WTC11 (cell line): ENCODE measurements at regions not wholly inside any gene's neighbourhood (a gene's known extent, or its start where the extent isn't known, plus 50 kb on each side); places are given as distances from the start of the nearest gene placed in this dataset.

Experiments used
- ATF2 ChIP-seq: sonication (generic); formaldehyde crosslinking; IDR thresholded peaks from 2 replicates; pipeline ENCODE4 v1.8.1; 2022; ENCODE audit warnings: low read depth, missing genetic modification reagents, borderline replicate concordance
- CTCF ChIP-seq: fragments of 200-600 bp; IDR thresholded peaks from 2 replicates; pipeline ENCODE4 v1.8.0; 2022; ENCODE audit warnings: antibody characterized with exemption
- EMX1 ChIP-seq: fragments of 250-450 bp; sonication (Bioruptor Pico); IDR thresholded peaks from 2 replicates; pipeline ENCODE4 v1.8.0; 2021; ENCODE audit warnings: mild to moderate bottlenecking
- ESRRA ChIP-seq: sonication (generic); formaldehyde crosslinking; IDR thresholded peaks from 2 replicates; pipeline ENCODE4 v1.8.1; 2022; ENCODE audit warnings: mild to moderate bottlenecking, missing genetic modification reagents, borderline replicate concordance
- MYBL2 ChIP-seq: sonication (generic); formaldehyde crosslinking; IDR thresholded peaks from 2 replicates; pipeline ENCODE4 v1.8.1; 2023; ENCODE audit warnings: mild to moderate bottlenecking, moderate library complexity, missing genetic modification reagents
- PRDM15 ChIP-seq: sonication (generic); formaldehyde crosslinking; IDR thresholded peaks from 2 replicates; pipeline ENCODE4 v1.8.0; 2022; ENCODE audit warnings: missing genetic modification reagents
- SP1 ChIP-seq: sonication (generic); formaldehyde crosslinking; conservative IDR thresholded peaks from 2 replicates; pipeline ENCODE4 v1.8.1; 2022; ENCODE audit warnings: missing genetic modification reagents
- USF2 ChIP-seq: sonication (generic); formaldehyde crosslinking; IDR thresholded peaks from 2 replicates; pipeline ENCODE4 v1.8.1; 2023; ENCODE audit warnings: mild to moderate bottlenecking, missing genetic modification reagents, moderate library complexity
- ZNF138 ChIP-seq: sonication (generic); formaldehyde crosslinking; conservative IDR thresholded peaks from 2 replicates; pipeline ENCODE4 v1.8.1; 2022; ENCODE audit warnings: mild to moderate bottlenecking, moderate library complexity, missing genetic modification reagents
- ZNF512 ChIP-seq: sonication (generic); formaldehyde crosslinking; IDR thresholded peaks from 2 replicates; pipeline ENCODE4 v1.8.1; 2022; ENCODE audit warnings: missing genetic modification reagents, borderline replicate concordance

GRCh38 chrX:39451046-39451445 lies 646.7 kb downstream of the BCOR start:
- TF ChIP-seq CTCF = no peak
- TF ChIP-seq ESRRA (CRISPR knock-in tag) = no peak
- no peak for TF ChIP-seq PRDM15 (CRISPR knock-in tag)
- TF ChIP-seq ATF2 (CRISPR knock-in tag) = no peak
- no peak for TF ChIP-seq ZNF512 (CRISPR knock-in tag)
- TF ChIP-seq SP1 (CRISPR knock-in tag) = no peak
- TF ChIP-seq USF2 (CRISPR knock-in tag) = no peak
- TF ChIP-seq EMX1 = no peak
- TF ChIP-seq ZNF138 (CRISPR knock-in tag) = no peak
- TF ChIP-seq MYBL2 (CRISPR knock-in tag) = no peak
